Glutamatergic neuron (in vitro differentiated cells): ENCODE measurements at regions not wholly inside any gene's neighbourhood (a gene's known extent, or its start where the extent isn't known, plus 50 kb on each side); places are given as distances from the start of the nearest gene placed in this dataset.

ENCODE experiments used
- DNase-seq: peaks from one replicate; pipeline ENCODE4 v3.0.0; 2022
- H3K27ac Mint-ChIP-seq: one replicate; pipeline ENCODE4 v1.8.0; 2020; ENCODE audit warnings: mild to moderate bottlenecking, mixed read lengths, inconsistent platforms; ENCODE audit not compliant: unreplicated experiment
- H3K27me3 Mint-ChIP-seq: one replicate; pipeline ENCODE4 v1.8.0; 2020; ENCODE audit warnings: mild to moderate bottlenecking, moderate library complexity, mixed read lengths, inconsistent platforms; ENCODE audit not compliant: unreplicated experiment
- H3K36me3 Mint-ChIP-seq: one replicate; pipeline ENCODE4 v1.8.0; 2020; ENCODE audit warnings: mild to moderate bottlenecking, mixed read lengths, inconsistent platforms; ENCODE audit not compliant: unreplicated experiment
- H3K4me1 Mint-ChIP-seq: one replicate; pipeline ENCODE4 v1.8.0; 2020; ENCODE audit warnings: mild to moderate bottlenecking, low read depth, mixed read lengths, inconsistent platforms; ENCODE audit not compliant: unreplicated experiment
- H3K4me3 Mint-ChIP-seq: one replicate; pipeline ENCODE4 v1.8.0; 2020; ENCODE audit warnings: mild to moderate bottlenecking, mixed read lengths, inconsistent platforms; ENCODE audit not compliant: unreplicated experiment
- H3K9me3 Mint-ChIP-seq: one replicate; pipeline ENCODE4 v1.8.0; 2020; ENCODE audit warnings: mild to moderate bottlenecking, moderate library complexity, mixed read lengths, inconsistent platforms; ENCODE audit not compliant: unreplicated experiment
- CTCF ChIP-seq: fragments of 200-600 bp; sonication (generic); IDR thresholded peaks from one replicate; pipeline ENCODE4 v1.5.0; 2021; ENCODE audit not compliant: partially characterized antibody, unreplicated experiment

DNA sequence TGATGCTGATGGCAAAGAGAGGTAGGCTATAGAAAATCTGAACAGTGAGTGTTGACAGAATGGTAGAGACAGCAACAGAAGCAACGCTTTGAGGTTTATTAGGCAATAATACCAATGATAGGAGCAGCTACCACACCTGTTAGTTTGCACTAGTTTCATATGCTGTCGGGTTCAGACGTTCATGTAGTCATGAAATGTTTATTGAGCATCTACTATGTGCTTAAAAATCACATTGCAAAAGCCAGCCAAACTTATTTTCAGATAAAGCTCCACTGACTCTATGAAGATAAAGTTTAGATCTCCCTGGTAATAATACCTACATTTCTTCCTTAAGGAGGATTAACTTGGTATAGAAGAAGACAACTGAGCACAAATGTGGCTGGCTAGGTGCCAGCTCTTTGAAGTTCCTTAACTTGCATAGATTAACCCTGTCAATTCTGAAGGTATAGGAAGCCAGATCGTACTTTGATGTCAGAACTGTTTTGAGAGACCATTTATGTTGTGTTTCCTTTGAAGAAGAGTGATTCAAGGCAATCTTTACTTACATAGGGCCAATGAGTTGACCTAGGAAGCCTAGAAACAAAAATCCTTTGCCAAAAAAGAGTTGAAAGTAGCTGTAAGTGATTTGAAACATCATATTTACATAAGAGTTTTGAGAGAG lies 71.5 kb downstream of the DISP1 start:
- H3K27me3 Mint-ChIP-seq, result no peaks in the 10 kb centered on the region
- no peak for TF ChIP-seq CTCF
- DNase-seq, result no peak
- no peak overlapping the region for H3K27ac Mint-ChIP-seq
- H3K4me1 Mint-ChIP-seq, result no peaks in the 10 kb centered on the region
- H3K9me3 Mint-ChIP-seq, result no peaks in the 10 kb centered on the region
- no peaks in the 10 kb centered on the region for H3K36me3 Mint-ChIP-seq
- no peak overlapping the region for H3K4me3 Mint-ChIP-seq

- Mint-ChIP-seq H3K9me3 (no peaks in the 10 kb centered on the region), H3K4me1 (no peaks in the 10 kb centered on the region), H3K36me3 (no peaks in the 10 kb centered on the region), H3K27me3 (no peaks in the 10 kb centered on the region), H3K27ac (no peak overlapping the region), H3K4me3 (no peak overlapping the region)
- no peak for TF ChIP-seq CTCF
- no peak for DNase-seq
These were observed 72.1 kb downstream of the DISP1 start for GRCh38 chr1:222886878-222887351.

- Mint-ChIP-seq H3K27ac (no peak overlapping the region), H3K27me3 (no peaks in the 10 kb centered on the region), H3K36me3 (no peaks in the 10 kb centered on the region), H3K4me3 (no peak overlapping the region), H3K9me3 (no peaks in the 10 kb centered on the region), H3K4me1 (no peaks in the 10 kb centered on the region)
- no peak for DNase-seq
- no peak for TF ChIP-seq CTCF
These were observed 74.6 kb downstream of the DISP1 start for GRCh38 chr1:222889440-222889839.

DNA sequence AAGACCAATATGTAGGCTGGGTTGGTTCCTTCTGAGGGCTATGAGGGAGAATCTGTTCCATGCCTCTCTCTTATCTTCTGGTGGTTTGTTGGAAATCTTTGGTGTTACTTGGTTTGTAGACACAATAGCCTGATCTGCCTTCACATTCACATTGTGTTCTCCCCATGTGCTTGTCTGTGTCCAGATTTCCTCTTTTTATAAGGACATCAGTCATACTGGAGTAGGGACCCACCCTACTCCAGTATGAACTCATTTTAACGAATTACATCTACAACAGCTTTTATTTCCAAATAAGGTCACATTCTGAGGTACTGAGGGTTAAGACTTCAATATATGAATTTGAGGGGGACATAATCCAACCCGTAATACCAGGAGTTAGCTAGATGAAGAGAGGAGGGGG lies 75.9 kb downstream of the DISP1 start:
- no peak for DNase-seq
- H3K4me1 Mint-ChIP-seq, result no peaks in the 10 kb centered on the region
- H3K27me3 Mint-ChIP-seq, result no peaks in the 10 kb centered on the region
- H3K27ac Mint-ChIP-seq, result no peak overlapping the region
- no peaks in the 10 kb centered on the region for H3K36me3 Mint-ChIP-seq
- TF ChIP-seq CTCF, result no peak
- H3K9me3 Mint-ChIP-seq, result no peaks in the 10 kb centered on the region
- no peak overlapping the region for H3K4me3 Mint-ChIP-seq

- TF ChIP-seq CTCF, result no peak
- H3K27me3 Mint-ChIP-seq, result no peaks in the 10 kb centered on the region
- H3K27ac Mint-ChIP-seq, result no peak overlapping the region
- DNase-seq, result no peak
- no peaks in the 10 kb centered on the region for H3K36me3 Mint-ChIP-seq
- no peaks in the 10 kb centered on the region for H3K9me3 Mint-ChIP-seq
- no peaks in the 10 kb centered on the region for H3K4me1 Mint-ChIP-seq
- no peak overlapping the region for H3K4me3 Mint-ChIP-seq
These were observed 76.7 kb downstream of the DISP1 start for GRCh38 chr1:222891578-222891977.
